ENCODE measurements at regions not wholly inside any gene's neighbourhood (a gene's known extent, or its start where the extent isn't known, plus 50 kb on each side); places are given as distances from the start of the nearest gene placed in this dataset.

GRCh38 chr6:119716668-119717270 lies 367.2 kb upstream of the MAN1A1 start:
- TF ChIP-seq CTCF (IDR thresholded peaks at IDR 0.05; ENCODE audit: insufficient read depth, low read length) (no peak), POLR2AphosphoS5 (IDR thresholded peaks at IDR 0.05; ENCODE audit: low read depth) (no peak), GABPA (IDR thresholded peaks at IDR 0.05; ENCODE audit: low read depth) (no peak)
- TF ChIP-seq, protein P1, sequence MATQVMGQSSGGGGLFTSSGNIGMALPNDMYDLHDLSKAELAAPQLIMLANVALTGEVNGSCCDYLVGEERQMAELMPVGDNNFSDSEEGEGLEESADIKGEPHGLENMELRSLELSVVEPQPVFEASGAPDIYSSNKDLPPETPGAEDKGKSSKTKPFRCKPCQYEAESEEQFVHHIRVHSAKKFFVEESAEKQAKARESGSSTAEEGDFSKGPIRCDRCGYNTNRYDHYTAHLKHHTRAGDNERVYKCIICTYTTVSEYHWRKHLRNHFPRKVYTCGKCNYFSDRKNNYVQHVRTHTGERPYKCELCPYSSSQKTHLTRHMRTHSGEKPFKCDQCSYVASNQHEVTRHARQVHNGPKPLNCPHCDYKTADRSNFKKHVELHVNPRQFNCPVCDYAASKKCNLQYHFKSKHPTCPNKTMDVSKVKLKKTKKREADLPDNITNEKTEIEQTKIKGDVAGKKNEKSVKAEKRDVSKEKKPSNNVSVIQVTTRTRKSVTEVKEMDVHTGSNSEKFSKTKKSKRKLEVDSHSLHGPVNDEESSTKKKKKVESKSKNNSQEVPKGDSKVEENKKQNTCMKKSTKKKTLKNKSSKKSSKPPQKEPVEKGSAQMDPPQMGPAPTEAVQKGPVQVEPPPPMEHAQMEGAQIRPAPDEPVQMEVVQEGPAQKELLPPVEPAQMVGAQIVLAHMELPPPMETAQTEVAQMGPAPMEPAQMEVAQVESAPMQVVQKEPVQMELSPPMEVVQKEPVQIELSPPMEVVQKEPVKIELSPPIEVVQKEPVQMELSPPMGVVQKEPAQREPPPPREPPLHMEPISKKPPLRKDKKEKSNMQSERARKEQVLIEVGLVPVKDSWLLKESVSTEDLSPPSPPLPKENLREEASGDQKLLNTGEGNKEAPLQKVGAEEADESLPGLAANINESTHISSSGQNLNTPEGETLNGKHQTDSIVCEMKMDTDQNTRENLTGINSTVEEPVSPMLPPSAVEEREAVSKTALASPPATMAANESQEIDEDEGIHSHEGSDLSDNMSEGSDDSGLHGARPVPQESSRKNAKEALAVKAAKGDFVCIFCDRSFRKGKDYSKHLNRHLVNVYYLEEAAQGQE (IDR thresholded peaks at IDR 0.05; ENCODE audit: insufficient replicate concordance, low read depth) = no peak

Measured in HL-60 (cell line).